ENCODE measurements at regions not wholly inside any gene's neighbourhood (a gene's known extent, or its start where the extent isn't known, plus 50 kb on each side); places are given as distances from the start of the nearest gene placed in this dataset.

GRCh38 chr1:102631691-102632090 is 476.6 kb downstream of the COL11A1 start:
- H3K27me3 Mint-ChIP-seq (ENCODE audit: insufficient read depth, unreplicated experiment) = no peaks in the 10 kb centered on the region
- no peak overlapping the region for H3K4me3 Mint-ChIP-seq (ENCODE audit: unreplicated experiment)
- ChIA-PET POLR2A (no interaction called here), CTCF (interaction anchor here (0.6 kb wide), 1 partner anchor 88 kb away, joined by 3 read pairs; no protein-coding TSS in a partner anchor)
- BruUV-seq (replicated peaks) = no TSS peak
- H3K9me3 Mint-ChIP-seq (ENCODE audit: unreplicated experiment) = no peaks in the 10 kb centered on the region
- no peaks in the 10 kb centered on the region for H3K36me3 Mint-ChIP-seq (ENCODE audit: insufficient read depth, unreplicated experiment)
- intact Hi-C loops (cut with micrococcal nuclease) = no loop called here
- H3K4me1 Mint-ChIP-seq (ENCODE audit: insufficient read depth, unreplicated experiment) = peaks cover 8% of the 10 kb centered on the region
- TF ChIP-seq CTCF (IDR thresholded peaks at IDR 0.05; ENCODE audit: unreplicated experiment) = no peak
- no peak for DNase-seq (ENCODE audit: unreplicated experiment)
- H3K27ac Mint-ChIP-seq (ENCODE audit: low read depth, unreplicated experiment) = no peak overlapping the region

- intact Hi-C loops (cut with micrococcal nuclease) = no loop called here
- ChIA-PET CTCF (no interaction called here), POLR2A (no interaction called here)
- no peak overlapping the region for H3K27ac Mint-ChIP-seq (ENCODE audit: low read depth, unreplicated experiment)
- H3K27me3 Mint-ChIP-seq (ENCODE audit: insufficient read depth, unreplicated experiment) = no peaks in the 10 kb centered on the region
- no peak for DNase-seq (ENCODE audit: unreplicated experiment)
- H3K36me3 Mint-ChIP-seq (ENCODE audit: insufficient read depth, unreplicated experiment) = no peaks in the 10 kb centered on the region
- no TSS peak for BruUV-seq (replicated peaks)
- no peak for TF ChIP-seq CTCF (IDR thresholded peaks at IDR 0.05; ENCODE audit: unreplicated experiment)
- no peak overlapping the region for H3K4me3 Mint-ChIP-seq (ENCODE audit: unreplicated experiment)
- H3K4me1 Mint-ChIP-seq (ENCODE audit: insufficient read depth, unreplicated experiment) = peaks cover 8% of the 10 kb centered on the region
- no peaks in the 10 kb centered on the region for H3K9me3 Mint-ChIP-seq (ENCODE audit: unreplicated experiment)
Observed at GRCh38 chr1:102630041-102630440, 478.3 kb downstream of the COL11A1 start.

GRCh38 chr1:102628109-102628613 is 480.2 kb downstream of the COL11A1 start:
- CTCF ChIA-PET = no interaction called here
- BruUV-seq (replicated peaks) = no TSS peak
- Mint-ChIP-seq H3K27ac (ENCODE audit: low read depth, unreplicated experiment) (no peak overlapping the region), H3K36me3 (ENCODE audit: insufficient read depth, unreplicated experiment) (no peaks in the 10 kb centered on the region), H3K9me3 (ENCODE audit: unreplicated experiment) (no peaks in the 10 kb centered on the region), H3K4me3 (ENCODE audit: unreplicated experiment) (peak overlapping the region; percentile 58), H3K4me1 (ENCODE audit: insufficient read depth, unreplicated experiment) (peaks cover 8% of the 10 kb centered on the region), H3K27me3 (ENCODE audit: insufficient read depth, unreplicated experiment) (no peaks in the 10 kb centered on the region)
- POLR2A ChIA-PET = no interaction called here
- DNase-seq (ENCODE audit: unreplicated experiment) = peak; percentile 20
- TF ChIP-seq CTCF (IDR thresholded peaks at IDR 0.05; ENCODE audit: unreplicated experiment) = no peak
- intact Hi-C loops (cut with micrococcal nuclease) = no loop called here

- H3K4me1 Mint-ChIP-seq (ENCODE audit: insufficient read depth, unreplicated experiment) = peaks cover 8% of the 10 kb centered on the region
- H3K36me3 Mint-ChIP-seq (ENCODE audit: insufficient read depth, unreplicated experiment) = no peaks in the 10 kb centered on the region
- H3K4me3 Mint-ChIP-seq (ENCODE audit: unreplicated experiment) = no peak overlapping the region
- H3K27ac Mint-ChIP-seq (ENCODE audit: low read depth, unreplicated experiment) = no peak overlapping the region
- BruUV-seq (replicated peaks) = no TSS peak
- CTCF ChIA-PET = no interaction called here
- no peaks in the 10 kb centered on the region for H3K9me3 Mint-ChIP-seq (ENCODE audit: unreplicated experiment)
- intact Hi-C loops (cut with micrococcal nuclease) = no loop called here
- no peak for TF ChIP-seq CTCF (IDR thresholded peaks at IDR 0.05; ENCODE audit: unreplicated experiment)
- POLR2A ChIA-PET = interaction anchor here (1.0 kb wide), 1 partner anchor 52 kb away, joined by 3 read pairs; no protein-coding TSS in a partner anchor
- no peak for DNase-seq (ENCODE audit: unreplicated experiment)
- H3K27me3 Mint-ChIP-seq (ENCODE audit: insufficient read depth, unreplicated experiment) = no peaks in the 10 kb centered on the region
Observed at GRCh38 chr1:102627145-102627544, 481.2 kb downstream of the COL11A1 start.

Data from MCF 10A (cell line).